ENCODE measurements at regions not wholly inside any gene's neighbourhood (a gene's known extent, or its start where the extent isn't known, plus 50 kb on each side); places are given as distances from the start of the nearest gene placed in this dataset.

DNA sequence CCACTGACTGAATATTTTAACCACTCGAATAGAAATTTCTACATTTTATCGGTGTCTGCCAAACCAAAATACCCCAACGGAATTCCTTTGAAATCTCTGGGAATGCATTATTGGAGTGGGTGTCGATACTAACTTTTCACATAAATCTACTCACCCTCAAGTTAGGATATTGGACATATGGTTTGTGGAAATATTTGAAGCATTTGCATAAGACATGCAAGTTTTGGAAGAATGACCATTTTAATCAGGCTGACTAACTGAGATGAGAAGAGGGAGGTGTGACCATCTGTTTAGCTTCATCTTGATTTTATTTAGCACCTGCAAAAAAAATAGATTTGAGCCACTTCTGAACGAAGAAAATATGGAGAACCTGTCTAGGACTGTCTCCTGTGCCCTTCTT is 61.2 kb downstream of the KLF6 start:
- no peak for DNase-seq

DNA sequence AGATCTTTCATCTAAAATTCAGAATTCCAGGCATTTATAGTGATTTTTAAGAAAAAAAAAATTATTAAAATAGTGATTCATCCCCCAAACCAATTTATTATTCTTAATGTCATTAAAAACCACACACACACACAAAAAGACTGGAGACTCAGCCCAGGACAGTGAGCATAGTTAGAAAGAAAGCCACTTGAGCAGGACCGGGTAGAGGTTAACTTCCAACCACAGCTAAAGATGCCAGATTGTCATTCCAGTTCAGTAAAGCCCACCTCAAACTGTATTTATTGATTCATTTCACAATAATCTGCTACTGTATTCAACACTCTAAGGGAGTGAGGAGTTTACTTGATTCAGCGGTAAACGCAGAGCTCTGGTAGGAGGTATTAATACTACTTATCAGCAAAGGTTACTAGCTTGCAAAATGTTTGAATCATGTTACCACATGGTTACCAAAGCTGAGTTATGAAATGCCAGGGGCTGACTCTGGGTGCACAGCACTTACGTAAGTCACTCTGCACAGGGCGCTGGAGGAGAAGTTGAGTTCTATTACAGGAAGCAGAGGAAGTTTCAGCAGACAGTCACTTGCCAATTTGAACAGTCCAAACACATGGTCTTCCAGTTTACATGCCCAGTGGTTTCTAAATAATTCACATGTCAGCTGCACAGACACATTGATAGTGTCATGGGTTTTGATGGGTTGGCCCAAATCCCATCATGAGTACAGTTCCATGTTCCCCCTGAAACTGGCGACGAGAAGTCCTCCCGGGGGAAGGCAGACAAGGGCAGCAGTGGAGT is 64.6 kb downstream of the KLF6 start:
- no peak for DNase-seq

DNA sequence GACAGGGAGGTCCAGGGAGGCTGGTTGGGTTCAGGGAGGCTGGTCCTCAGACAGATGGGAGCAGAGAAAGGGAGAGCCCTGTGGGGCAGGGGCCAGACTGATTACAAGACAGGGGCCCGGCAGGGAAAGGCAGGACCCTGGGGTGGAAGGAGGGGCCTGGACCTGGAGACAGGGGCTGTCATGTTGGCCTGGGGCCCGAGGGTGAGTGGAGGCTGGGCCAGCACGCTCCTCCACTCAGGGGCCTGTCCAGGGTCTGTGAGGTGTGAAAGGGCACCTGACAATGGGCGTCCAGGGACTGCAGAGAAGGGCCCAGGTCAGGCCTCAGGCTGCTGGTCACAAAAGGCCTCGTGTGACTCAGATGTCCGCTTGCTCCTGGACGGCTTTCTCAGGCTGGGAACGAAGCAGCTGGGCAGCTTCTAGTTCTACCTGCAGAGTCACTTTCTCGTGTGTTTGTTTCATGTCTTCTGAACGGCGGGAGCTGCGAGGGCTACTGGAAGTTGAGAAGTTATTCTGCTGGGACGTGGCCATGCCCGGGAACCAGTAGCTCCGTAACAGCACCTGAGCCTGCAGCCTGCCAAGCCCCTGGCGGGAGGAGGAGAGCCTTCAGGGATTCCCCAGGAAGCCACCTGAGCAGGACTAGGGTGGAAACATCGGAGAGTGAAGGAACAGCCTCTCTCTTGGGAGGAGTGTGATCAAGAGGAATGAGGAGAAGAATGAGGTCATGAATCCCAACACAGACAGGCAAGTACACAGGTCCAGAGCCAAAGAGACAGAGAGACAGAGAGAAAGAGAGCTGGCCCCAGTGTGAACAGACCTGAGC is 65.8 kb downstream of the KLF6 start:
- no peak for DNase-seq

DNA sequence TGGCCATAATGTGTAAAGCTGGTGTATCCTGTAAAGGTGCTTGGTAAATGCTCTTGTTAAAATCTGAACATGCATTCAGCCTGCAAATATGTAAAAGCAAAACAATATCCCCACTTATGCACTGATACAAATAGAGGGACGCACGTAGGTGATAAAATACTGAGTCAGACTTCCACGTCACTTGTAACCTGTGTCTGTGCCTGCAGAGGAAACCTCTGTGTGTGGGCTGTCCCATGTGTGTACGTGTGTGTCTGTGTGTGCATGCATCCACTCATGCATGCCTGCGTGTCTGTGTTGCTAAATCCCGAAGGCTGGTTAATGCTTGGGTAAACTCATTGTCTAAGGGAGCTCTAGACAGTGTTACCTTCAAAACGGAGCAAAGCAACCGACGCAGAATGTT is 68.9 kb downstream of the KLF6 start:
- no peak for DNase-seq

DNA sequence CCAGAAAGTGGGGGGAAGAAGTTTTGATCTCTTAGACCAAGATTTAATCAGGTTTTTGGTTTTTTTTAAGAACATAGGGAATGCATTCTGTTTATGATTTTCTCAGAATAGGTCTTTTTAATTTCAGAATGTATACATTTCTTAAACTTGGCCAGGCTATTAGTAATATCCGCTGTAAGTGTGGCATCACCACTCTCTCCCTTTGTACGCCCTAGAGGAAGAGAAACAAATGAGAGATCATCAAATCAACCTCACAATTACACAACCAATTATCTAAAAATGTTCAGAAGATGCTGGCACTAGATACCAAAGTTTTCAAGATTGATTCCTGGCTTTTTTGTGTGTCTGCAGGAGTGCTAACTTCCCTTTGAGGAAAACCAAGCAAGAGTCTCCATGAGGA is 70.0 kb downstream of the KLF6 start:
- DNase-seq = no peak

DNA sequence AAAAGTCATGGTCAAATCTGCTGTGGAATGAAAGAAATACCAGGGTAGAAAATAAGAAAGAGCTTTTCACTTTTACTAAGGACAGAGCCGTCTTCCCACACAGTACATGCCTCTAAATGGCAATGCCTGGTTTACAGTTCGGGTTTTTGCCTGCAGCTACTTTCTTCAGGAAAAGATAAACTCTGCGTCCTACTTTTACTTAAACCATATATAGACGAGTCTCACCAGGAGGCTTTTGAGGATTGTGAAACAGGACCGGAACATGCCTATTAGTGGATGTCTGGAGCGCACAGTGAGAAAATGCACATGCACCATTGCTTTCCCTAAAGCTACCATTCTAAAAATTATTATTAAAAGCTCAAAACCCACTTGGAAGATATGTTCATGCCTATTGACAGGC is 70.5 kb downstream of the KLF6 start:
- DNase-seq = no peak

DNA sequence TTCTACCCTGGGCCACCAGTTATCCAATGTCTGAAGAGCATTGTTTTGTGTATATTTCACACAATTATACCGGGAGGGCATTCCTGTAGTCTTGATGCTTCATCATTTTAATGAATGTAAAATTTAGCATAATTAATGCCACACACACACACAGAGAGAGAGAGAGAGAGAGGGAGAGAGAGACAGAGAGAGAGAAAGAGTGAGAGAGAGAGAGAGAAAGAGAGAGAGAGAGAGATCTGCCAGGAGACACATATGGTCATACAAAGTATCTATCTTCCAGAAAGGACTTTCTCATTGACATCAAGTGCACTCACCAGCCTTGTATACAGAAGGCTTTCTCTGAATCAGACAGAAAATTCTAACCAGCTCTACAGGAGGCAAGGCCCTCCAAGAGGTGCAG is 72.3 kb downstream of the KLF6 start:
- DNase-seq = no peak

DNA sequence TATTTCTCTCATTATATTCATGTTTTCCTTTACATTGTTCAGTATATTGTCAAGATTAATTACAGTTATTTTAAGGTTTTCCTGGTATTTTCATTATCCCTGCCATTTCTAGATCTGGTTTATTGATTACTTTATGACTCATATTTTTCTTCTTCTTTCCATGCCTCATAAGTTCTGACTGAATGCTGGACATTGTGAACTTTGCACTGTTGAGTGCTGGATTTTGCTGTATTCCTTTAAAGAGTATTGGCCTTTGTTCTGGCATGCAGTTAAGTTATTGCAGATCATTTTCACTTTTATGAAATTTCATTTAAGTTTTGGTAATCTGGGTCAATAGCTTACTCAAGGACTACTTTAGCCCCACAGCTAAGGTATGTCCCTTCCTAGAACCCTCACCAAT is 73.1 kb downstream of the KLF6 start:
- DNase-seq = no peak

DNA sequence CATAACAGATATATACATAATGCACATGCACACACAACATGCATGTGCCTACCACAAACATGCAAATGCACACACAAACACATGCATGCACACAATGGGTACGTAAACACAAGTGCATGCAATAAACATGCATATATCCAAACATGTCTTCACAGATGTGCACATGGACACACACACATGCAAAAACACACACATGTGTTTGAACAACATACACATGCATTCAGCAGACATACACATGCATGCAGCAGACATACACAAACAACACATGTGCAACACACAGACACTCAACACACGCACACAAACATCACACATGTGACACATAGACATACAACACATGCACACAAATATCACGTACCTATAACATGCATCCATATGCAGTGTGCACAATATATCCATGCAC is 74.2 kb downstream of the KLF6 start:
- DNase-seq = no peak

DNA sequence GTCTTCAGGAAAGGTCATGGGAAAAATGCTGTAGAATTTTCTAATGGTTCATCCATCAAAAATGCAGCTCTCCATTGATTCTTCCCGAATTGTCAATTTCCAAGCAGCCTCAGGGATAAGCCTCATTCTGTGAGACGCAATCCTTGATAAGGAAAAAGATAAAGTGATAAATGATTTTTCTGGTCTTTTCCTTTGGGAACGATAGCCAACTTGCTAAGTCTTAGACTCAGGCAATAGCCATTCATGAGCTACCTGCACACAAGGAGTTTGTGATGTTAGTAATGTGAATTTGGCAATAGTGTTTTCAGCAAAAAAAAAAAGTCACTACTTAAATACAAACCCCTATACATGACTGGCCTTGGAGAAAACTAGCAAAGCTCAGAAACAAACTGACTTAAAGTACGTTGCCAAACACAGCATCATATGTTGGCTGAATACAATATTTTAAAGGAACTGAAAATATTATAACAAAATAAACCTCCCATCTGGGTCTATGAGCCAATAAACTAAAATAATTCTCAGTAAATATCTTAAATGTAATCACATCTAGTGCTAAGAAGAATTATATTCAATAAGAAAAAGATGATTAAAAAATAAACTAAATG is 75.5 kb downstream of the KLF6 start:
- no peak for DNase-seq

DNA sequence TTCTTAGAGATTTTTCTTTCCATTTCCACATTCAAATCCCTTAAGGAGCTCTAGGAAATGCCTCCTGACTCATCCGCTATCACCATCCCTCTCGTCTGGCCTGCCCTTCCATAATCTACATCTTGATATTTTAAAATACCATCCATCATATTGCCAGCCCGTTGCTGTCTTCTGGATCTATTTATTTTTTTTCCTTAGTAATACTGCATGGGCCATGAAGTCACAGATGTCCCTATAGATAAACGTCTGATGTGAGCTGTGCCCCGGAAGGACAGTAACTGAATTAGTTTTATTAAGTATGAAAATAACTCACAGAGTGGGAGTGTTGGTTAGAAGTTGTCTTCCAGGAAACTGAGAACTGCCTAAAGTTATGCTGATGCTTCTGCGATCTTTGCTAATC is 76.2 kb downstream of the KLF6 start:
- DNase-seq = no peak

DNA sequence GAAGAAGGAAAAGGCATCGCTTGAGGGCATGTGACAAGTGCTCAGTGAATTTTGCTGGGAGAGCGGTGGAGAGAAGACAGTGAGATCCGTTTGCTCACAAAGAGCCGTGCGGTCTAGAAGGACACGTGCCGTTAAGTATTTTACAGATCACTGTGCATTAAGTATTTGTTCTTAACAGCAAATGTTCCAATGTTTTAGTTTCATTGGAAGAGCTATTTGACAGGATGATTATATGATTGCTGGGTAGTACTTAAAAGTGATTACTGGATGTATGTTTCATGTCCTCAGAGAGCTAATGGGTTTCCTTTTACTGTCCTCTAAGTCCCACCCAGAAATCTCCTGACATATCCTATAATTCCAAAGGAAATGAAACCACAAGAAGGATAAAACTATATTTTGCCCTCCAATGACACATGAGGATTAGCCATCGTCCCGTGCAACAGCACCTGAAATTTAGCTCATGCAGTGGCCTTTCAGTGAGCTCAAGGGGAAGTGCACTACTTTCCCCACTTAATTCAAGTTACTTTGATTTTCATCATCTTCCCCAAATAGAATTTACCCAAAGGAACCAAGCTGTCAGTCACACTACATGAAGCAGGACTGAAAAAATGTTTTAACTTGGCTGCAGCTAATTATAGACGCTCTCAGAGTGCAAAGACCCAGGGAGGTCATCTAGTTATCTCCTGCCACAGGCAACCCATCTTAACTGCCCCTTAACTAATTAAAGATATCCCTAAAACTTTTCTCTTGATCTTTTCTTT is 80.3 kb downstream of the KLF6 start:
- DNase-seq = no peak

DNA sequence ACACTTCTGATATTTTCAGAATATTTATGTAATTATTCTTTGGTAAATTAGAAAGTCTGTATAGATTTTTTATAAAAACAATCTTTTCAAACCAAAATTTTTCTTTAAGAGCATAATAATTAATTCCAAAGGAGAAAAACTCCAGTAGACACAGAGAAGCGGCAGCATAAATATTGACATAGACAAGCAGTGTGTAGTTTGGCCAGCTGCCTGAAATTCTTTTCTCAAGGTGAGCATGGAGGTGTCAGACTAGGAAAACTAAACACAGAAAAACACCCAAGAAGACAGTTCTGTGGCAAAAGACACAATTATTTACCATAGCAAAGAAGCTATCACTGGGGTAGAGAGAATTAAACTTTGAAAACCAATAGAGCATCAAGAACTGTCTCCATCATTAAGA is 82.4 kb downstream of the KLF6 start:
- no peak for DNase-seq

DNA sequence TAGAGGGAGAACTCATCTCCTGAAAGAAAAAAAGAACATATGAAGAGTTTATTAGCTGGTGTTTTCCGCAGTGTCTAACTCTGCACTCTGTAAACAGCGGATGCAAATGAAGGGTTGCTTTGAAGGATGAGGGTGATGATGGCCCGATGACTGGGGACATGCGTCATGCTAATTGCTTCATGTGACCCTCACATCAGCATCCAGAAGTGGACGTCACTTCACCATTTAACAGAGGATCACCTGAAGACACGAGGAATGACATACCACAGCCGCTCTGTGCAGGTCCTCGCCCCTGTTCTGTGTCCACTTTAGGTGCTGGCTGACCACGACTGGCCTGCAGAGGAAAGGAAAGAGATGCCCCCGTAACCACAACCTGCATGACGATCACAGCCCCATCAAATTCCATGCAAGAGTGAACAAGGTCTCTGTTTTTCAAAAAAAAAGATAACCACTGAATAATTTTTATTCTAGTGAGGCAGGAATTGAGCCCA is 82.9 kb downstream of the KLF6 start:
- DNase-seq = no peak

DNA sequence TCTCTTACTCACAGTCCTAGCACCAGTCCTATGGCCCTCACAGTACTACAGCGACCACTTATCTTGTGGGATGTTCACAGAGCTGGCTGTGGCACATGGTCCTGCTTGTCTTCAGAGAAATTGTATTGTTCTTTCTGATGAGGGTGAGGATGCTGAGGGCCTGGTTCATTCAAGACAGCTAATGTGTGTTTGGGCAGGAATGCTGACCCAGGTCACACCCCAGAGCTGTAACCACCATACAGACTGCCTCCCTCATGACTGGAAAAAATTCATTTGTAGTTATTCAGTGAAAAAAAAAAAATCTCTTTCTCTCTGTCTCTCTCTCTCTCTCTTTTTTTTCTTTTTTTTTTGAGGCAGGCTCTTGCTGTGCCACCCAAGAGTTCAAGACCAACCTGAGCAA is 83.5 kb downstream of the KLF6 start:
- no peak for DNase-seq

DNA sequence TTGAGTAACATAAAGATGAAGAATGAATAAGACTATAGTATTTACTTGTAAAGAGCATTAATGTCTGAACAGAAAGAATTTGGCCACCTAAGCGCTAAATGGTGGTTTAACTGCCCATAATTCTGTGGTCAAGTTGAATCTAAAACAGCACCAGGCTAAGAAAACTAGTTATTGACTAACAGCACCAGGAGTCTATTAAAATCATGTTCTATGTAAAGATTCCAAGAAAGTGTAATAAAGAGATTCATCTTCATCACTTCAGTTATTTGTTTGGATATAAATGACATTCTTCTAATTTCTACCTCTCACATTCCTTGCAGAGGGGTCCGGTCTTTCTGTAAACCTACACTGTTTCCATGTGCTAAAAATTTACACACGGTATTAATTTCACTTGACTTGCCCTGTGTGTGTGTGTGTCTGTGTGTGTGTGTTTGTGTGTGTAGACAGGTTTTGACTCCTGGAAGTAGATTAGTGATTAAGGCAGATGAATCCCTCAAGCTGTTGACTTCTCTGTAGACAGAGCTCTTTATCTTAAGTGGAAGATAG is 84.4 kb downstream of the KLF6 start:
- DNase-seq = no peak

DNA sequence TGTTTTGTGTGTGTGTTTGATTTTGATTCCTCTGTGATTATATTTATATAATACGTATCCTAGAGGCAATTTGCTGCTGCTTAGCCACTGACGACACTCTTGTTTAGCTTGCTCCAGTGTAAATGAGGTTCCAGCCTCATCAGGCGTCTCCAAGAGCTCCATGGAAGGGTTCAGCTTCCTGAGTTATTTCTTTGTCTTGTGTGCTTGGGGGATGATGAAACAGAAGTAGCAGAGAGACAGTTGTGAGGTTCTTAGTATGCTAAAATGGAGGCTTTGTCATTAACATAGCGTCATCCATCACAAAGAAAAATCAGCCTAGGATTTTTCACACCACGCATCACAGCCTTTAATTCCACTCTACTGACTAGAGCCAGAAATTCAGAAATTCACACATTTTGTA is 85.1 kb downstream of the KLF6 start:
- DNase-seq = no peak

DNA sequence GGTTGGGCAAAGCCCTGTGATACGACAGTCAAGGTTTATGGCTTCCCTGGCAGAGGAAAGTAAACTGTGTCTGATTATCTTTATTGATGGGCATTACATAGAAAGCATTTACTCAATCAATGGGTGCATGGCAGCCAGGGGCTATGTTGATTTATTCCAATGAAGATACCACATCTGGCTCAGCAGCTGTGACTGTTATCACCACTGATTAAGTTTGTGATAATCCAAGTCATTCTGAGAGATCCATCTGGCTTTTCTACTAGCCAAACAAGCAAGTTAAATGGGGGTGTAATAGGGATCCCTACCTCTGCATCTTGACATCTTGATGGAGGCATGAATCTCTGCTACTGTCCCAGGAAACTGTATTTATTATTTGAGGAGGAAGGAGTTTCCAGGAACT is 86.7 kb downstream of the KLF6 start:
- no peak for DNase-seq

DNA sequence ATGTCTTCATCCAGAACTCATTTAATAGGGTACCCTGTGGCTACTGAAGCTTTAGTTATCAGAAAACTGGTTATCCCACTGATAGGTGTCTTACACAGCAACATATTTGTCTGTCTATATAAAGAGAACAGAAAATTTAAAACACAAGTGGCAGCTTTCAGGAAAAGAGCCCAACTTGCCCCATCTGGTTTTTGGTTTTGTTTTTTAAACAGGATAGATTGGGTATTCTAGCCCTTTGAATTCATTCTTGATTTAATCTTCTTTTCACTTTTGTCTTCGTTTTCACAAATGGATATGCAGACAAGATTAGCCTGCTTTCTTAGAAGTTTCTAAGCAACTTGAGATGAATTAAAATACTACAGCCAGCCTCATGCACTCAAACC is 91.3 kb downstream of the KLF6 start:
- no peak for DNase-seq

DNA sequence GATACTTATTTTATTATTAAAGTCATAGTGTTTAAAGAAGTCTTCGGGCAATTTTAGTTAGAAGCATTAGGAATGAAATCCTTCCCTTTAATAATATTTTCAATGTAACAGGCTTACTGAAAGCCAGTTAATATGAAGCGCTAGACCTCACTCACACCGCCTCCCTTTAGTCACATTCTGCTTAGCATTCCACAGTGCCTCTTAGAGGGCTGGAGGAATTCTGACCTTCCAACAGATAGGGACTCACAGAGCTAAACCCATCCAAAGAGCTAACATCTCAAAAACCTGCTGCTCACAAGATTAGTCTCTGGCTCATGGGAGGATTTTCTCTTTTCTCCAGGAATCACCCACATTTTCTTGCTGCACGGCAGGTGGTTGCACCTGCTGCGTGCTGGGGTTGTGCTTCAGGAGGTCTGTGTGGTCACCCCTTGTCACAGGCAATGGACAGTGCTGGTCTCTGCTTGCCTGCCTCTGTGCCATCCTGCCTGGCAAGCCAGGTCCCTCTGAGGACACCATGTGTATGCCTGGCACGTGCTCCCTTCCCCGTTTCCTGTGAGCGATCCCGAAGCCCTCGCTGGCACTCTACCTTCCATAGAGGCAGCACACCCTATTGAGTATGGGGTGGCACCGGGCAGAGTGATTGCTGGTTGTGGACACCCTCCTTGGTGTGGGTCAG is 91.8 kb downstream of the KLF6 start:
- DNase-seq = no peak

DNA sequence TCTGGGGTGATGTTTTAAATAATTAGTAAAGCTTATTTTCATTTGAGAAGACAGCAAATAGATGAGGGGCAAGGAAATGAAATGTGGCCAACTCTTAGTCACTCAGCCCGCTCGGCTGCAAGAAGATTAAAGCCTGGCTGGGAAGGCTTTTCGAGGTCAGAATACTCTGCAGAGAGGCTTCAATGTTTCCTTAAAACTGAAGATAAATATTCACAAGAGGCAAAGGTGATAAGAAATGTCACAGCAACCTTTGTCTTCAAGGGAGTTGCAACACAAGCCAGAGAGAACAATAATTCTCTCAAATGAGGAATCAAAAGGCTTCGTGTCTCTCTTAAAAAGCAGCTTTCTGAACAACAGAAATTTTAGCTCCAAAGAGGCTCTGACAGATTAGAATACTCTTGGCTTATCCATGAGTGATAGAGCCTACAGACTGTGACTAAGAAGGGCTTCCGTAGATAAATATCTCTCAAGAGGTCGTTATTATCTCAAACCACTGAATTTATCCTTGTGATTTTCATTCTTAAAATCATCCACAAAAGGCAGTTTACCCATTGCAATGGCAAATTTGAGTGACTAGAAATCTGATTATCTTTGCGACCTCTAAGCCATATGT is 92.5 kb downstream of the KLF6 start:
- no peak for DNase-seq

DNA sequence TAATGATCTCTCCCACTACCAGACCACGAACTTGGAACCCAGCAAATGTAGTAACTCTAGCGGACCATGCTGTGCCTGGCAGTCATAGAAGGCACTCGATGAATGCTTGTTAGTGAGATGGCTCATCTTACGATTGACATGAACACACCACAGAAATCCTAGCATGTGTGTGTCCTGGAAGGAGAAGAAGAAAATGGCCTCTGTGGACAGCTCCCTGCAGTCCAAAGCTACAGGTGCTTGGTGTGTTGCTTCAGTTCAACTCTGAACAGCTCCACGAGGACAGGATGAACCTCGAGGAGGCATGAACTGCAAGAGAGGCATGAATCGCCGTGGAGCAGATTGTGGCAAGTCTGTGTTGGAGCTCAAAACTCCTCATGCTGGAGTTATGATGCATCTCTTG is 93.5 kb downstream of the KLF6 start:
- no peak for DNase-seq
